ENCODE measurements at regions not wholly inside any gene's neighbourhood (a gene's known extent, or its start where the extent isn't known, plus 50 kb on each side); places are given as distances from the start of the nearest gene placed in this dataset.
A peak's percentile ranks its signal among the peaks of the same experiment; 100 is the strongest.

DNA sequence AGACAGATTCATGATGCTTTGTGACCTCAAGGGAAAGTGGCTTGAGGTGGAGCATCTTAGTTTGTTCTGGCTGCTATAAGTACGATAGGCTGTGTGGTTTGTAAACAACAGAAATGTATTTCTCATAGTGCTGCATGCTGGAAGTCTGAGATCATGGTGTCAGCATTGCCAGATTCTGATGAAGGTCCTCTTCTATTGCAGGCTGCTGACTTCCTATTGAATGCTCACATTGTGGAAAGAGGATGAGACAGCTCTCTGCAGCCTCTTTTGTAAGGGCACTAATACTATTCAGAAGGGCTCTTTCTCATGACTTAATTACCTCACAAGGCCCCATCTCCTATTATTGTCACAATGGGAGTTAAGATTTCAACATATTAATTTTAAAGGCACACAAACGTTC is 1674.0 kb upstream of the PCDH7 start:
- in situ Hi-C loops (cut with HindIII; ENCODE audit: low pct_unique_long_range_greater_than_20kb, low sequenced_read_pairs): no loop called here
- no peak for TF ChIP-seq JUND (IDR thresholded peaks at IDR 0.05; ENCODE audit: low read depth)

DNA sequence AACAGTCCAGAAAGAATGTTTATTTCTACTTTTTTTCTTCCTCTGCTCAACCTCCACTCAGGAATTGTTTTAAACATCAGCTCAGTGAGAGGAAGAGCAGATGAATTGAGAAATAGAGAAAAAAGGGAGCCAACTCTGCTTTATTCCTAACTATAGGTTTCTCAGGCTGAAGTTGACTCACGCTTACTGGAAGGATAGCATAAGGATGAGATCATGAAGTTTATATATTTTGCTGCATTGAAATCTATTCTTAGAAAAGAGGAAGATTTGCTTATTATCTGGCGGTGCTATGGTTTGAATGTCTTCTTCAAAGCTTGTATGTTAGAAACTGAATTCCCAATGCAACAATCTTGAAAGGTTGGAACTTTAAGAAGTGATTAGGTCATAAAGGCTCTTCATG is 1673.4 kb upstream of the PCDH7 start:
- in situ Hi-C loops (cut with HindIII; ENCODE audit: low pct_unique_long_range_greater_than_20kb, low sequenced_read_pairs): no loop called here
- TF ChIP-seq JUND (IDR thresholded peaks at IDR 0.05; ENCODE audit: low read depth): no peak
- DNase-seq (ENCODE audit: low read depth in 1 of 2, low spot score in 1 of 2): no peak

More for the DNA sequence above, 1674.0 kb upstream of the PCDH7 start:
- DNase-seq (ENCODE audit: low read depth in 1 of 2, low spot score in 1 of 2): peak in 1 of 2 experiments; percentile 1

DNA sequence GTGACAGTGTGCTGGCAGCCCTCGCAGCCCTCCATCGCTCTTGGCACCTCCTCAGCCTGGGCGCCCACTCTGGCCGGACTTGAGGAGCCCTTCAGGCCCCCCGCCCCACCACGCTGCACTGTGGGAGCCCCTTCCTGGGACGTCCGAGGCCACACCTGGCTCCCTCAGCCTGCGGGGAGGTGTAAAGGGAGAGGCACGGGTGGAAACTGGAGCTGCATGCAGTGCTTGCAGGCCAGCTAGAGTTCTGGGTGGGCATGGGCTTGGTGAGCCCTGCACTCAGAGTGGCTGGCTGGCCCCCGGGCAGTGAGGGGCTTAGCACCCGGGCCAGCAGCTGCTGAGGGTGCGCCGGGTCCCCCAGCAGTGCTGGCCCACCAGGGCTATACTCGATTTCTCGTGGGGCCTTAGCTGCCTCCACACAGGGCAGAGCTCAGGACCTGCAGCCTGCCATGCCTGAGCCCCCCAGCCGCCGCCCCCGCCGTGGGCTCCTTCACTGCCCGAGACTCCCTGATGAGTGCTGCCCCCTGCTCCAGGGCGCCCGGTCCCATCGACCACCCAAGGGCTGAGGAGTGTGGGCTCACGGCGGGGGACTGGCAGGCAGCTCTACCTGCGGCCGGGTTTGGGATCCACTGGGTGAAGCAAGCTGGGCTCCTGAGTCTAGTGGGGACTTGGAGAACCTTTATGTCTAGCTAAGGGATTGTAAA is 1672.7 kb upstream of the PCDH7 start:
- no peak for TF ChIP-seq JUND (IDR thresholded peaks at IDR 0.05; ENCODE audit: low read depth)
- in situ Hi-C loops (cut with HindIII; ENCODE audit: low pct_unique_long_range_greater_than_20kb, low sequenced_read_pairs): no loop called here
- no peak for DNase-seq (ENCODE audit: low read depth in 1 of 2, low spot score in 1 of 2)

DNA sequence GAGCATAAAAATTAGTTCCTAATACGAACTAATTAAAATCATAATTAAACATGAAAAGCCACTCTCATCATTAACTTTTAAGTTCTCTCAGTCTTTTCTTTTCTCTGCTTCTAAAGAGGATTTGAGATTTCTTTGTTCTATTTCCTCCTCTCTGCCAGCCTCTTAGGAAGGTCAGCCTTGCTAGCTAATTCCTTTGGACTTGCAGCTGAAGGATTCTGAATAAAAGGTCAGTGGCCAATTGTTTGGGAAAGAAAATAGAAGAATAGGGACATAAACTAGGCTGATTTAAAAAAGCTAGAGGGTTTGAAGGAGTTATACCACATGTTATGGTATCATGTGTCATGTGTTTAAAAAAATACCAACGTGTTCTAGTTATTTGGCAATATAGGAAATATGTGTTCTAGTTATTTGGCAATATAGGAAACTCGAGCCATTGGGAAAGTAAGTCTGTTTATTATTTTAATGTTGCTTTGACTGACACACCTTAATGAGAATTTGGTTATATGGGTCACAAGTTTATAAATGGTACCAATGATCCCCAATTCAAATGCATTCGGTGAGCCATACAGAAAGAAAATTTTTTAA is 1668.7 kb upstream of the PCDH7 start:
- no peak for TF ChIP-seq JUND (IDR thresholded peaks at IDR 0.05; ENCODE audit: low read depth)
- in situ Hi-C loops (cut with HindIII; ENCODE audit: low pct_unique_long_range_greater_than_20kb, low sequenced_read_pairs): no loop called here
- no peak for DNase-seq (ENCODE audit: low read depth in 1 of 2, low spot score in 1 of 2)

DNA sequence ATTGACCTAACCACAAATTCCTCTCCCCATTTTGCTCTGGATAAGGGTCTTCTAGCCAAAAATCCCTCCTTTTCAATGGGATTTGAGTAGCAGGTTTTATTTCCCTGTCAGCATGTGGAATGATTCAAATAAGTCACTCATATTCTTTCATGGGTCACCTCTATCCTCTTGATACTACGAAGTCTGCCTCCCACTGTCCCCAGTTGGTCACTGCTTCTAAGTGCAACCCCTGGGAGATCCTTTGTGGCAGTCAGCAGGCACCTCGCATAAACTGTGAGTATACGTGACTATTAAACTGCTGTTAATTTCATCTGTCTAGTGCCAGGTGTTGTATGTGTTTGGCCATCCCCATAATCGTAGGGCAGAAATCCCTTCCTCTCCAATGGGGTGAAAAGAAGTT is 1667.9 kb upstream of the PCDH7 start:
- DNase-seq (ENCODE audit: low read depth in 1 of 2, low spot score in 1 of 2): peak in 1 of 2 experiments; percentile 0
- no peak for TF ChIP-seq JUND (IDR thresholded peaks at IDR 0.05; ENCODE audit: low read depth)
- in situ Hi-C loops (cut with HindIII; ENCODE audit: low pct_unique_long_range_greater_than_20kb, low sequenced_read_pairs): no loop called here

DNA sequence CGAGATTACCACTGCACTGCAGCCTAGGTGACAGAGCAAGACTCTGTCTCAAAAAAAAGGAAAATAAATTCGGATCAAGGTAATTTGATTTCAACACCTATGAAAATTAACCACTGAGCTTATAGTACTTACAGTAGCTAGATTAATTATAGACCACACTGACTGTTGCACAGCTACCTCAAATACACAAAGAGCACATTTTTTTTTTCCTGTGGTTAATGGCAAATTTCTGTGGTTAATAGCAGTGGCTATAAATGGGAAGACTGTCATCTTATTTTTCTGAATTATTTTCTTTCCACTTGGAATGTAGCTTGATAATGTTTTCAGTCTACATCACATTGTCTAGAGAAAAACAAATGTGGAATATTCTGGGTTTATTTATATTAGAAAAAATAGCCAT is 1661.6 kb upstream of the PCDH7 start:
- no peak for DNase-seq (ENCODE audit: low read depth in 1 of 2, low spot score in 1 of 2)
- TF ChIP-seq JUND (IDR thresholded peaks at IDR 0.05; ENCODE audit: low read depth): no peak
- in situ Hi-C loops (cut with HindIII; ENCODE audit: low pct_unique_long_range_greater_than_20kb, low sequenced_read_pairs): no loop called here

DNA sequence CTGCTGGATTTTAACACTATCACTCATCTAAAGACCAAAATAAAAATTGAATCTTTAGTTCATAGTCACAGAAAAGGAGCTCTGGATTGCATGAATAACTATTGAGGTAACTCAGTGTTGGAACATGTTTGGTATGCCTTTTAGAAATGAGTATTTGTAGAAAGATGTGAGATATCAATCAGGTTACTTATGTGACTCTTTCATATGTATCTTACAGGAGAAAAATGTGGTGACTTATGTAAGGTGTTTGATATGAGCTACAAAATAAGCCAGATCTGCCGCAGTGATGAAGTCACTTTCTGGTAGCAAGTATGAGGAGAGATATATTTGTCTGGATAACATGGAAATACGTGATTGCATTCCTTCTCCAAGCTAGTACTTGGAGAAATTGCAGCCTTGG is 1653.3 kb upstream of the PCDH7 start:
- TF ChIP-seq JUND (IDR thresholded peaks at IDR 0.05; ENCODE audit: low read depth): no peak
- no peak for DNase-seq (ENCODE audit: low read depth in 1 of 2, low spot score in 1 of 2)
- in situ Hi-C loops (cut with HindIII; ENCODE audit: low pct_unique_long_range_greater_than_20kb, low sequenced_read_pairs): no loop called here

DNA sequence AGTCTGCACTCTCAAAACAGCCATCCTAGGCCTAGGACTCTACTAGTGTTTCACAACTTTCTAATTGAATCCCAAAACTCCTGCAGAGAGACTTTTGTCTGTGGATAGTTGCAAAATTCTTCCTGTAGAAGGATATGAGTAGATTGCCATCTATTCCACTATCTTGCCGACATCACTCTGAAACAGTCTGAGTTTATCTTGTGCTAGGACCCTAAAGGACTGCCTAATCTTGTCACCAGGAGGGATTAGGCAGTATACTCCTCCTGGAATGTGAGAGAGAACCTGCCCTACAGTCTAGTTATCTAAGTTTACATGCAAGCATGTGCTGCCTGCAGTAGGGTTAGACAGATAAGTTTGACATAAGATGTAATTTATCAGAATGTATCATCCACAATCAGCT is 1646.6 kb upstream of the PCDH7 start:
- in situ Hi-C loops (cut with HindIII; ENCODE audit: low pct_unique_long_range_greater_than_20kb, low sequenced_read_pairs): no loop called here
- no peak for DNase-seq (ENCODE audit: low read depth in 1 of 2, low spot score in 1 of 2)
- TF ChIP-seq JUND (IDR thresholded peaks at IDR 0.05; ENCODE audit: low read depth): no peak

DNA sequence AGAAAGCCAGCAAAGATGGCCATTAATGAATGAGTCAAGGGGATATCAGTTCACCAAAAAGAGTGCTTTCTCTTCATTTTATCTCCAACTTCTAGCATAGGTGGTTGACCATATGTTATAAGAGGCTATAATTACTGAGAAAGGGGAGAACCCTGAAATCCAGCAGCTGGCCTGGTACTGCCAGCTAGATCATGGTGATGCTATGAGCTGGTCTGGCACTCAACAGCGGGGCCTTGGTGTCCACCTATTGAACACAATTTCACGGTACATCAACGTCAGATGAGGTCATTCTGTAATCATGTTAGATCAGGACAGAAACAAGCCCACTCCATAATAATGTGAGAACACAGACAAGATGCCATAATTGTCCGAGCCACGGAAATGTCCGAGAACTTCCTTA is 1644.8 kb upstream of the PCDH7 start:
- no peak for TF ChIP-seq JUND (IDR thresholded peaks at IDR 0.05; ENCODE audit: low read depth)
- DNase-seq (ENCODE audit: low read depth in 1 of 2, low spot score in 1 of 2): no peak
- in situ Hi-C loops (cut with HindIII; ENCODE audit: low pct_unique_long_range_greater_than_20kb, low sequenced_read_pairs): no loop called here

DNA sequence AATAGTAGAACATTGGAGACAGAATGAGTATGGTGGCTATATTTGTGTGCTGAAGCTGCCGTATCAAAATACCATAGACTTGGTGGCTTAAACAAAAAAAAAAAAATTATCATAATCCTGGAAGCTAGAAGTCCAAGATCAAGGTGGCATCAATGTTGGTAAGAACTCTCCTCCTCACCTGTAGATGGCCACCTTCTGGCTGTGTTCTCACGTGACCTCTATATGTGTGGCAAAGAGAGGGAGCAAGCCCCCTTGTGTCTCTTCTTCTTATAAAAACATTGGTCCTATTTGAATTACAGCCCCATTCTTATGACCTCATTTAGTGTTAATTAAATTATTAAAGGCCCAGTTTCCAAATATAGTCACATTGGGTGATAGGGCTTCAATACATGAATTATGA is 1640.9 kb upstream of the PCDH7 start:
- DNase-seq (ENCODE audit: low read depth in 1 of 2, low spot score in 1 of 2): peak in 1 of 2 experiments; percentile 30
- no peak for TF ChIP-seq JUND (IDR thresholded peaks at IDR 0.05; ENCODE audit: low read depth)
- in situ Hi-C loops (cut with HindIII; ENCODE audit: low pct_unique_long_range_greater_than_20kb, low sequenced_read_pairs): no loop called here

DNA sequence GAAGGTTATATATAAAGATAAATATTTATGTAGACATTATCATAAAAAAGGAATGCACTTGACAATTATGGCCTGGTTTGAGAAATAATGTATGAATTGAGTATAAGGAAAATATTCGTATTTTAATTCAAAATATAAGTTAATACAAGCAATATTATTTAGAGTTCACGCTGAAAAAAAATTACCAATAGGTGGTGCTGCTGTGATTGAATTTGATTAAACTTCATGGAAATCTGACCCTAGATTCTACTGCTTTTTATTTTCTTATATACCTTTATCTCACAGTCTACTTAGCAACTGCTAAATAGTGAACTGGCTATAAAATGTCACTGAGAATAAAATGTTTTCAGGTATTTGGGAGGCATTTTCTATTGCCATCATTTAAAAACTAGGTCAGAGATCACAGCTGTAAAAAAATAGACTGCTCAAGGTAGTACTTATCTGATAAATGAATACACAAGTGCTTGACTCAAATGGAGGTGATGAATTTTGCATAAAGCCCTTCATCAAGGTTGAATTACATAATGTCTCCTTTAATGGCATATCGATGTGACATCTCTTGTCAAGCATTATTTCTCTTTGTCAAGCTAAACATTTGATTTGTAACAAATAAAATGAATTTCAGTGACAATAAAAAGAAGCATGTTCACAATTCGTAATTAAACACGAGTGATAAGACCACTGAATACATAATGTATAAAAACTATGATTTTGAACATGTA is 1638.8 kb upstream of the PCDH7 start:
- TF ChIP-seq JUND (IDR thresholded peaks at IDR 0.05; ENCODE audit: low read depth): no peak
- DNase-seq (ENCODE audit: low read depth in 1 of 2, low spot score in 1 of 2): peak in 1 of 2 experiments; percentile 18
- in situ Hi-C loops (cut with HindIII; ENCODE audit: low pct_unique_long_range_greater_than_20kb, low sequenced_read_pairs): no loop called here

DNA sequence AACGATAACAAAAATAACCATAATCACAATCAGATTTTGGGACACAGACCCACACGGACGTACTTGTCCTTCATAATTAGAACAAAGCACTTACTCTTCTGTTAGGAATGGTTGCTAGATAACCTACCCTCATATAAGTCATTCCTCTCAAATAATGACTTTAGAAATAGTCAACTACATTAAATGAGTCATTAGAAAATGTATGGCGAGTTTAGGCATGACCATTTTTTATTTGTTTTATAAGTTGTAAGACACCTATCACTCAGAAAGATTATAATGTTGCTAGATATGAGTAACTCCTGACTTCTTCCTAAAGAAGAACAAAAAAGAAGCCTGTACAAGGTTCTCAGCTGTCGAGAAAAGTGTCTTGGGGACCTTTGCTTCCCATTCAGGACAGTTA is 1637.5 kb upstream of the PCDH7 start:
- in situ Hi-C loops (cut with HindIII; ENCODE audit: low pct_unique_long_range_greater_than_20kb, low sequenced_read_pairs): no loop called here

DNA sequence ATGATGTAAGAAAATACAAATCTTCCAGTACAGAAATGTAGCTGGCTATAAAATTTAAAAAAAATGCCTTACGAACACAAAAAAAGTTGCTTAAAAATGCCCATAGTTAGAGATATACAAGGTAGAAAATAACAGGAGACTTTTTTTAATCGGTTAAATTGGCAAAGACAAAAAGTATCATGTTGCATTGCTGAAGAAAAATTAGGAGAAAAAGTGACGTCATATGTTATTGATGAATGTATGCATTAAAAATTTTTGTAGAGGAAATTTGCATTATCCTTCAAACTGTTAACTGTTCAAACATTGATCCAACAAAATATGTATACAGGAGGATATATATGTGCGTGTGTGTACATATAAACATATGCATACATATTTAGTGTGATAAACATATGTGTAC is 1634.4 kb upstream of the PCDH7 start:
- TF ChIP-seq JUND (IDR thresholded peaks at IDR 0.05; ENCODE audit: low read depth): no peak
- in situ Hi-C loops (cut with HindIII; ENCODE audit: low pct_unique_long_range_greater_than_20kb, low sequenced_read_pairs): no loop called here
- DNase-seq (ENCODE audit: low read depth in 1 of 2, low spot score in 1 of 2): no peak

More for the DNA sequence above, 1637.5 kb upstream of the PCDH7 start:
- no peak for TF ChIP-seq JUND (IDR thresholded peaks at IDR 0.05; ENCODE audit: low read depth)
- no peak for DNase-seq (ENCODE audit: low read depth in 1 of 2, low spot score in 1 of 2)
